ENCODE measurements at regions not wholly inside any gene's neighbourhood (a gene's known extent, or its start where the extent isn't known, plus 50 kb on each side); places are given as distances from the start of the nearest gene placed in this dataset.

GRCh38 chr4:59054086-59054485 is 1943.9 kb upstream of the IGFBP7 start:
- TF ChIP-seq CTCF (IDR thresholded peaks at IDR 0.05; ENCODE audit: control extremely low read depth in 1 of 3, insufficient read depth in 1 of 3, low read depth in 1 of 3, low read length in 3 of 3), result no peak
- TF ChIP-seq RAD21 (IDR thresholded peaks at IDR 0.05 in 1 of 2, conservative IDR thresholded peaks at IDR 0.05 in 1 of 2; ENCODE audit: low read depth in 2 of 2, low read length in 2 of 2), result no peak
- no peak for TF ChIP-seq MAFK (IDR thresholded peaks at IDR 0.05; ENCODE audit: low read depth, low read length)
- TF ChIP-seq KDM1A (IDR thresholded peaks at IDR 0.05; ENCODE audit: borderline replicate concordance, low read length), result no peak
